Smooth muscle cell (in vitro differentiated cells): ENCODE measurements at regions not wholly inside any gene's neighbourhood (a gene's known extent, or its start where the extent isn't known, plus 50 kb on each side); places are given as distances from the start of the nearest gene placed in this dataset.

Experiments
- DNase-seq: peaks from one replicate; lab custom pipeline; 2025; ENCODE audit not compliant: unreplicated experiment; lab: John Stamatoyannopoulos, UW
- H2AFZ ChIP-seq: fragments of 200-600 bp; sonication (generic); 2 replicates; pipeline ENCODE4 v1.6.0; 2016; ENCODE audit warnings: antibody characterized with exemption, low read depth, mild to moderate bottlenecking
- H3F3A ChIP-seq: fragments of 200-600 bp; sonication (generic); 2 replicates; pipeline ENCODE4 v1.6.0; 2017; ENCODE audit warnings: antibody characterized with exemption, low read depth
- H3K27ac ChIP-seq: fragments of 200-600 bp; sonication (generic); 2 replicates; pipeline ENCODE4 v1.5.1; 2016; ENCODE audit warnings: low read depth, mild to moderate bottlenecking
- H3K27me3 ChIP-seq: fragments of 200-600 bp; sonication (generic); 2 replicates; pipeline ENCODE4 v1.6.1; 2016; ENCODE audit warnings: low read depth, mild to moderate bottlenecking
- H3K36me3 ChIP-seq: fragments of 200-600 bp; sonication (generic); 2 replicates; pipeline ENCODE4 v1.5.1; 2016; ENCODE audit warnings: low read depth
- H3K4me1 ChIP-seq: fragments of 200-600 bp; sonication (generic); 2 replicates; pipeline ENCODE4 v1.5.1; 2016; ENCODE audit warnings: low read depth
- H3K4me2 ChIP-seq: fragments of 200-600 bp; sonication (generic); 2 replicates; pipeline ENCODE4 v1.6.0; 2016; ENCODE audit warnings: mild to moderate bottlenecking
- H3K4me3 ChIP-seq: fragments of 200-600 bp; sonication (generic); 2 replicates; pipeline ENCODE4 v1.5.1; 2016; ENCODE audit warnings: mild to moderate bottlenecking
- H3K79me2 ChIP-seq: fragments of 200-600 bp; sonication (generic); 2 replicates; pipeline ENCODE4 v1.6.0; 2016; ENCODE audit warnings: low read depth, mild to moderate bottlenecking
- H3K9ac ChIP-seq: fragments of 200-600 bp; sonication (generic); 2 replicates; pipeline ENCODE4 v1.6.0; 2016; ENCODE audit warnings: low read depth
- H3K9me3 ChIP-seq: fragments of 200-600 bp; sonication (generic); replicated peaks from 2 replicates; pipeline ENCODE4 v1.5.1; 2016; ENCODE audit warnings: low read depth
- H4K20me1 ChIP-seq: fragments of 200-600 bp; sonication (generic); 2 replicates; pipeline ENCODE4 v1.6.0; 2016; ENCODE audit warnings: low read depth
- CTCF ChIP-seq: fragments of 200-600 bp; sonication (generic); IDR thresholded peaks from 2 replicates; pipeline ENCODE4 v1.5.1; 2017; ENCODE audit warnings: borderline replicate concordance, mild to moderate bottlenecking, antibody characterized with exemption; ENCODE audit not compliant: insufficient read depth, poor library complexity, severe bottlenecking
- WGBS: methylation state at CpG from one replicate; pipeline ENCODE4 v1.1.7; 2016; ENCODE audit warnings: low lambda C conversion rate; 5-methylcytosine and 5-hydroxymethylcytosine counted together

GRCh38 chr11:57896361-57897145 lies 127.1 kb upstream of the OR9Q1 start:
- no peak for DNase-seq
- H3K4me2 ChIP-seq = no peak overlapping the region
- H3K27me3 ChIP-seq = no peaks in the 10 kb centered on the region
- no peaks in the 10 kb centered on the region for H3K4me1 ChIP-seq
- TF ChIP-seq CTCF = no peak
- H3K27ac ChIP-seq = no peak overlapping the region
- WGBS = 76% methylated on average over 4 of the region's 4 CpGs
- no peaks in the 10 kb centered on the region for H3F3A ChIP-seq
- no peak overlapping the region for H2AFZ ChIP-seq
- H3K36me3 ChIP-seq = no peaks in the 10 kb centered on the region
- H3K4me3 ChIP-seq = no peak overlapping the region
- no peak overlapping the region for H3K9ac ChIP-seq
- no peaks in the 10 kb centered on the region for H4K20me1 ChIP-seq
- no peaks in the 10 kb centered on the region for H3K79me2 ChIP-seq
- H3K9me3 ChIP-seq = no peaks in the 10 kb centered on the region

- no peak for TF ChIP-seq CTCF
- no peaks in the 10 kb centered on the region for H3K27me3 ChIP-seq
- no peaks in the 10 kb centered on the region for H3K9me3 ChIP-seq
- no peak overlapping the region for H3K4me3 ChIP-seq
- no peak overlapping the region for H3K4me2 ChIP-seq
- H3K79me2 ChIP-seq = no peaks in the 10 kb centered on the region
- no peaks in the 10 kb centered on the region for H3F3A ChIP-seq
- no peak overlapping the region for H3K9ac ChIP-seq
- no peaks in the 10 kb centered on the region for H4K20me1 ChIP-seq
- H3K36me3 ChIP-seq = no peaks in the 10 kb centered on the region
- no peak overlapping the region for H2AFZ ChIP-seq
- no peak for DNase-seq
- 66% methylated on average over 2 of the region's 2 CpGs for WGBS
- no peaks in the 10 kb centered on the region for H3K4me1 ChIP-seq
- H3K27ac ChIP-seq = no peak overlapping the region
Measured at GRCh38 chr11:57899378-57899777, 124.3 kb upstream of the OR9Q1 start.

- Histone ChIP-seq H3F3A (no peaks in the 10 kb centered on the region), H3K4me3 (no peak overlapping the region), H3K4me1 (no peaks in the 10 kb centered on the region), H4K20me1 (no peaks in the 10 kb centered on the region), H3K9me3 (no peaks in the 10 kb centered on the region), H3K4me2 (no peak overlapping the region), H3K27me3 (no peaks in the 10 kb centered on the region), H3K27ac (no peak overlapping the region), H3K36me3 (no peaks in the 10 kb centered on the region), H3K79me2 (no peaks in the 10 kb centered on the region), H2AFZ (no peak overlapping the region), H3K9ac (no peak overlapping the region)
- no peak for TF ChIP-seq CTCF
- WGBS = 22% methylated on average over 1 of the region's 1 CpG
- no peak for DNase-seq
Measured at GRCh38 chr11:57900320-57900719, 123.4 kb upstream of the OR9Q1 start.

GRCh38 chr11:57901278-57901677 lies 122.4 kb upstream of the OR9Q1 start:
- no peak for DNase-seq
- H4K20me1 ChIP-seq = no peaks in the 10 kb centered on the region
- H3K27ac ChIP-seq = no peak overlapping the region

More at GRCh38 chr11:57901278-57901677, 122.4 kb upstream of the OR9Q1 start:
- Histone ChIP-seq H3K4me3 (no peak overlapping the region), H2AFZ (no peak overlapping the region), H3K27me3 (no peaks in the 10 kb centered on the region), H3K4me2 (no peak overlapping the region), H3K36me3 (no peaks in the 10 kb centered on the region), H3K9me3 (no peaks in the 10 kb centered on the region), H3K4me1 (no peaks in the 10 kb centered on the region), H3K9ac (no peak overlapping the region), H3F3A (no peaks in the 10 kb centered on the region), H3K79me2 (no peaks in the 10 kb centered on the region)
- no peak for TF ChIP-seq CTCF
